Psoas muscle (tissue), 7 donors: ENCODE measurements at regions not wholly inside any gene's neighbourhood (a gene's known extent, or its start where the extent isn't known, plus 50 kb on each side); places are given as distances from the start of the nearest gene placed in this dataset.

Experiments
- ATAC-seq, 4 donors: fragments of 200-7000 bp; cut with Tn5 transposase; one replicate each; pipeline ENCODE4 v1.9.1; 2020; ENCODE audit warnings: moderate library complexity in 3 of 4, mild to moderate bottlenecking in 2 of 4
- DNase-seq, 2 donors: peaks; one replicate each; pipeline ENCODE4 v3.0.0-alpha.2; 2020
- H3K27ac ChIP-seq: fragments of 200-600 bp; one replicate; pipeline ENCODE4 v1.8.0; 2022
- H3K27me3 ChIP-seq, 3 donors: fragments of 200-600 bp in 1 of 3; one replicate each; pipeline versions ENCODE4 v1.6.1 to v1.8.0; 2013 to 2022; ENCODE audit warnings: low read length in 2 of 3, mild to moderate bottlenecking in 2 of 3, moderate library complexity in 1 of 3; ENCODE audit not compliant: insufficient read depth in 3 of 3
- H3K36me3 ChIP-seq, 2 donors: fragments of 200-600 bp in 1 of 2; one replicate each; pipeline versions ENCODE4 v1.6.1 to v1.8.0; 2013 to 2022; ENCODE audit warnings: low read depth in 1 of 2, mild to moderate bottlenecking in 1 of 2, moderate library complexity in 1 of 2; ENCODE audit not compliant: insufficient read depth in 1 of 2
- H3K4me1 ChIP-seq: fragments of 200-600 bp; one replicate; pipeline ENCODE4 v1.8.0; 2022
- H3K4me3 ChIP-seq: fragments of 200-600 bp; one replicate; pipeline ENCODE4 v1.8.0; 2022; ENCODE audit warnings: mild to moderate bottlenecking
- H3K9me3 ChIP-seq: fragments of 200-600 bp; one replicate; pipeline ENCODE4 v1.8.0; 2022
- WGBS, 3 donors: extraction: QIAGEN DNeasy Blood & Tissue Kit; methylation state at CpG; one replicate each; pipeline versions ENCODE4 v1.1.6 to v1.1.7; 2013; 5-methylcytosine and 5-hydroxymethylcytosine counted together
- intact Hi-C, 2 donors: fragments of 100-400 bp; cut with DNase I; formaldehyde crosslinking; loops; one replicate each; pipeline versions ENCODE4 v1.11.0 to v1.14.2; 2022
- TF ChIP-seq, protein P1 (sequence below): fragments of 200-600 bp; IDR thresholded peaks from one replicate; pipeline ENCODE4 v1.8.0; 2022; ENCODE audit warnings: antibody characterized with exemption
- donor health status: healthy with polysubstance abuse.
- donor health status: DM: no; HTN: no; CAD: no; lungs with moderate emphysema.
- donor health status: Bipolar disorder and iron deficiency.
- donor health status: healthy.
- donor health status: DM: yes; HTN: yes; CAD: no.
- donor health status: DM: no; HTN: no; CAD: no.
- donor health status: DM: yes; HTN: yes; CAD: no.

DNA sequence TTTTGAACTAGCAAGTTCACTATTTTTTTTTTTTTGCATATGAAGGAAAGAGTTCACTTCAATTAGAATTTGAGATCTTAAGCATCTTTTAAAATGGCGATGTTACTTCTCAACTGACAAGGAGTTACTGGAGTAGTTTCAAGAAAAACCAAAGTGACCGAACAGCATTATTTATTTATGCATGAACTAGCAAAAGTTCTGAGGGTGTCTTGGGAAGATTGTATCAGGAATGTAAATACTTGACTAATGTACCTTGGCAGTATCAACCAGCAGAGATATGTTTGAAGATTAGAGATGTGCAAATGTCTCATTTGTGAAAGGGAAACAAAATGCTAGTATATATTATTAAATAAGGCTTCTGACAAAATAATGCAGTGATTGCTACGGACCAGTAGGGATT is 203.9 kb downstream of the KBTBD8 start:
- no peaks in the 10 kb centered on the region for H3K36me3 ChIP-seq
- TF ChIP-seq, protein P1, sequence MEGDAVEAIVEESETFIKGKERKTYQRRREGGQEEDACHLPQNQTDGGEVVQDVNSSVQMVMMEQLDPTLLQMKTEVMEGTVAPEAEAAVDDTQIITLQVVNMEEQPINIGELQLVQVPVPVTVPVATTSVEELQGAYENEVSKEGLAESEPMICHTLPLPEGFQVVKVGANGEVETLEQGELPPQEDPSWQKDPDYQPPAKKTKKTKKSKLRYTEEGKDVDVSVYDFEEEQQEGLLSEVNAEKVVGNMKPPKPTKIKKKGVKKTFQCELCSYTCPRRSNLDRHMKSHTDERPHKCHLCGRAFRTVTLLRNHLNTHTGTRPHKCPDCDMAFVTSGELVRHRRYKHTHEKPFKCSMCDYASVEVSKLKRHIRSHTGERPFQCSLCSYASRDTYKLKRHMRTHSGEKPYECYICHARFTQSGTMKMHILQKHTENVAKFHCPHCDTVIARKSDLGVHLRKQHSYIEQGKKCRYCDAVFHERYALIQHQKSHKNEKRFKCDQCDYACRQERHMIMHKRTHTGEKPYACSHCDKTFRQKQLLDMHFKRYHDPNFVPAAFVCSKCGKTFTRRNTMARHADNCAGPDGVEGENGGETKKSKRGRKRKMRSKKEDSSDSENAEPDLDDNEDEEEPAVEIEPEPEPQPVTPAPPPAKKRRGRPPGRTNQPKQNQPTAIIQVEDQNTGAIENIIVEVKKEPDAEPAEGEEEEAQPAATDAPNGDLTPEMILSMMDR, result no peak
- no peaks in the 10 kb centered on the region for H3K27me3 ChIP-seq
- no peak overlapping the region for H3K4me3 ChIP-seq
- H3K4me1 ChIP-seq, result no peaks in the 10 kb centered on the region
- no peaks in the 10 kb centered on the region for H3K9me3 ChIP-seq
- 79 to 83% (median 81%) methylated on average over 3 of the region's 3 CpGs for WGBS, 3 donors
- no peak for DNase-seq
- no peak overlapping the region for H3K27ac ChIP-seq
- intact Hi-C loops, result no loop called here
- no peak for ATAC-seq

- 83 to 85% (median 84%) methylated on average over 4 of the region's 4 CpGs for WGBS, 3 donors
- intact Hi-C loops, result no loop called here
- H3K9me3 ChIP-seq, result no peaks in the 10 kb centered on the region
- ATAC-seq, result no peak
- TF ChIP-seq, protein P1, result no peak
- no peak overlapping the region for H3K4me3 ChIP-seq
- H3K36me3 ChIP-seq, result no peaks in the 10 kb centered on the region
- no peak for DNase-seq
- H3K4me1 ChIP-seq, result no peaks in the 10 kb centered on the region
- H3K27ac ChIP-seq, result no peak overlapping the region
- H3K27me3 ChIP-seq, result no peaks in the 10 kb centered on the region
Measured at GRCh38 chr3:67204951-67205350, 206.8 kb downstream of the KBTBD8 start.

DNA sequence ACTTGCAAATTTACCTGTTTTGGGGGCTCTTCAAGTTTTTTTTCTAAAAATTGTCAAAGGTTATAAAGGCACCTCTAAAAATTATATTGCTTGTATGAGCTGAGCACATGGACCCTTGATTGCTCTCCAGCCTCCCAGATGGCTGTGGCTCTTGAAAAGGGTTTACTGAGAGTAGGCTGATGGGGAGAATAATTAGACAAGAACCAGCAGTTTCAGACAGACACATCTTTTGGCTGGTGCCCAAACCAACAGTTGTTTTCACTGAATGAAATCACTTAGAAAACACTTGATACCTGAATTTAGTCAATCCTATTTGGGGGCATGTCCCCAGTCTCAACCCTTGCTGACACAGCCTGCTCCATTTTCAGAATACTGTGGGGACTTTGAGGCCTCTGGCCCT is 217.6 kb downstream of the KBTBD8 start:
- Histone ChIP-seq H3K27ac (no peak overlapping the region), H3K4me3 (no peak overlapping the region), H3K9me3 (no peaks in the 10 kb centered on the region), H3K4me1 (no peaks in the 10 kb centered on the region), H3K36me3 (no peaks in the 10 kb centered on the region), H3K27me3 (no peaks in the 10 kb centered on the region)
- no peak for ATAC-seq
- no peak for DNase-seq
- intact Hi-C loops, result no loop called here
- TF ChIP-seq, protein P1, result no peak

GRCh38 chr3:67227030-67227429 is 228.9 kb downstream of the KBTBD8 start:
- DNase-seq (no peak), ATAC-seq (no peak)
- Histone ChIP-seq H3K9me3 (no peaks in the 10 kb centered on the region), H3K4me1 (no peaks in the 10 kb centered on the region), H3K27ac (no peak overlapping the region), H3K36me3 (no peaks in the 10 kb centered on the region), H3K4me3 (no peak overlapping the region), H3K27me3 (no peaks in the 10 kb centered on the region)
- TF ChIP-seq, protein P1, result no peak
- intact Hi-C loops, result no loop called here
- 45 to 47% (median 47%) methylated on average over 1 of the region's 1 CpG for WGBS, 3 donors

GRCh38 chr3:67228136-67228535 is 230.0 kb downstream of the KBTBD8 start:
- Histone ChIP-seq H3K27me3 (no peaks in the 10 kb centered on the region), H3K27ac (no peak overlapping the region), H3K9me3 (no peaks in the 10 kb centered on the region), H3K4me3 (no peak overlapping the region), H3K4me1 (no peaks in the 10 kb centered on the region), H3K36me3 (no peaks in the 10 kb centered on the region)
- TF ChIP-seq, protein P1, result no peak
- intact Hi-C loops, result no loop called here
- DNase-seq (no peak), ATAC-seq (no peak)
- 78 to 80% (median 78%) methylated on average over 8 of the region's 8 CpGs for WGBS, 3 donors
